ENCODE measurements at regions not wholly inside any gene's neighbourhood (a gene's known extent, or its start where the extent isn't known, plus 50 kb on each side); places are given as distances from the start of the nearest gene placed in this dataset.

- Histone ChIP-seq H2BK120ac (replicated peaks; ENCODE audit: low read depth, low read length) (no peak overlapping the region), H2AK5ac (ENCODE audit: low read depth, low read length) (no peak overlapping the region), H3K36me3 (ENCODE audit: control insufficient read depth in 2 of 4, insufficient read depth in 4 of 4, low read length in 3 of 4) (no peaks in the 10 kb centered on the region; a peak in 1 of 8 replicates), H3K4ac (replicated peaks; ENCODE audit: insufficient read length, low read depth, low read length) (no peak overlapping the region), H3K9ac (replicated peaks in 1 of 4; ENCODE audit: extremely low read depth in 1 of 4, low read depth in 3 of 4, low read length in 3 of 4) (no peak overlapping the region), H4K8ac (ENCODE audit: extremely low read depth, insufficient read depth, low read length) (no peak overlapping the region), H3K9me3 (ENCODE audit: insufficient read depth in 2 of 2, low read depth in 1 of 2, low read length in 1 of 2) (peaks cover 15 to 18% of the 10 kb centered on the region in 2 experiments), H3K56ac (replicated peaks; ENCODE audit: insufficient read length, low read depth, low read length) (no peak overlapping the region), H3K79me1 (ENCODE audit: low read depth, low read length) (no peaks in the 10 kb centered on the region), H2BK15ac (ENCODE audit: low read length) (no peak overlapping the region), H3K27me3 (replicated peaks in 1 of 4; ENCODE audit: control insufficient read depth in 3 of 4, extremely low read depth in 1 of 4, insufficient read depth in 3 of 4, low read length in 3 of 4) (no peaks in the 10 kb centered on the region), H4K5ac (ENCODE audit: insufficient read length, low read depth, low read length) (no peak overlapping the region), H2BK20ac (ENCODE audit: low read length) (no peak overlapping the region), H4K20me1 (replicated peaks in 1 of 2; ENCODE audit: control insufficient read depth in 1 of 2, insufficient read depth in 2 of 2, low read length in 2 of 2) (no peaks in the 10 kb centered on the region), H3K23ac (ENCODE audit: insufficient read length) (no peak overlapping the region), H3K4me1 (replicated peaks in 1 of 4; ENCODE audit: control insufficient read depth in 3 of 4, insufficient read depth in 4 of 4, low read length in 3 of 4) (no peaks in the 10 kb centered on the region), H2BK12ac (ENCODE audit: low read depth, low read length) (no peak overlapping the region), H3K14ac (ENCODE audit: insufficient read length) (no peak overlapping the region), H3K27ac (ENCODE audit: low read depth, low read length) (no peak overlapping the region), H3K23me2 (ENCODE audit: low read depth, low read length) (no peaks in the 10 kb centered on the region), H3K4me3 (ENCODE audit: extremely low read depth in 1 of 4, insufficient read depth in 2 of 4, low read depth in 3 of 4, low read length in 4 of 4) (no peak overlapping the region), H3K4me2 (ENCODE audit: insufficient read depth in 1 of 2, low read depth in 2 of 2, low read length in 2 of 2) (no peak overlapping the region), H2AFZ (ENCODE audit: low read length) (no peak overlapping the region), H2BK5ac (ENCODE audit: low read depth, low read length) (no peak overlapping the region), H4K91ac (replicated peaks; ENCODE audit: insufficient read length, low read length) (no peak overlapping the region), H3K18ac (ENCODE audit: extremely low read depth, low read length) (no peak overlapping the region), H3K79me2 (ENCODE audit: control insufficient read depth in 1 of 2, insufficient read depth in 2 of 2, low read length in 2 of 2) (no peaks in the 10 kb centered on the region)
- DNase-seq (ENCODE audit: low read depth in 1 of 2, low spot score in 2 of 2) (no peak), FAIRE-seq (no peak)
- CTCF ChIA-PET (ENCODE audit: partially characterized antibody) = interaction anchor here (0.5 kb wide), 1 partner anchor 11 kb away, joined by 3 read pairs; no protein-coding TSS in a partner anchor
- no peak for TF ChIP-seq HDAC6 (IDR thresholded peaks at IDR 0.05; ENCODE audit: low read depth, low read length)
- no peak for TF ChIP-seq CHD1 (IDR thresholded peaks at IDR 0.05; ENCODE audit: low read depth, low read length)
- no peak for TF ChIP-seq ASH2L (IDR thresholded peaks at IDR 0.05; ENCODE audit: low read length)
- no peak for TF ChIP-seq KDM1A (IDR thresholded peaks at IDR 0.05; ENCODE audit: borderline replicate concordance, low read length)
- TF ChIP-seq JUN (IDR thresholded peaks at IDR 0.05; ENCODE audit: low read depth, low read length) = no peak
- TF ChIP-seq NANOG (IDR thresholded peaks at IDR 0.05; ENCODE audit: insufficient read depth, low read depth, low read length, poor library complexity, severe bottlenecking) = no peak
- POLR2A ChIA-PET (ENCODE audit: partially characterized antibody) = no interaction called here
Observed at GRCh38 chr18:28952339-28952738, 775.4 kb upstream of the CDH2 start.
